ENCODE measurements at regions not wholly inside any gene's neighbourhood (a gene's known extent, or its start where the extent isn't known, plus 50 kb on each side); places are given as distances from the start of the nearest gene placed in this dataset.

DNA sequence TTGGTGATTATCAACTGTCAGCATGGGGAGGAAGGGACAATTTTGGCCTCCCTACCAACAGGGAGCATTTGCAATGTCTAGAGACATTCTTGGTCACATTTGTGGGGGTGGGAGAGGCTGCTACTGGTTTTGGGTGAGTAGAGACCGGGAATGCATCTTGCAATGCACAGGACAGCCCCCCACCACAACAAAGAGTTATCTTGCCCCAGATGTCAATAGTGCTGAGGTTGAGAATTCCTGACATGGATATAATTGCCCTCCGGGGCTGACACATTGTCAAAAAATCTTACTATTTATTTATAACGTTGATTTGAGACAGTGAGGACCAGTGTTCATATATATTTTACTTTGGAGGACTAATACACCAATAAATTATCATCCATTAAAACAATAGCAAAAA is 316.1 kb downstream of the PSAT1 start:
- TF ChIP-seq CTCF (IDR thresholded peaks at IDR 0.05; ENCODE audit: low read depth, low read length): no peak
- no peak for TF ChIP-seq EZH2phosphoT487 (IDR thresholded peaks at IDR 0.05; ENCODE audit: low read depth)
